ENCODE measurements at regions not wholly inside any gene's neighbourhood (a gene's known extent, or its start where the extent isn't known, plus 50 kb on each side); places are given as distances from the start of the nearest gene placed in this dataset.

DNA sequence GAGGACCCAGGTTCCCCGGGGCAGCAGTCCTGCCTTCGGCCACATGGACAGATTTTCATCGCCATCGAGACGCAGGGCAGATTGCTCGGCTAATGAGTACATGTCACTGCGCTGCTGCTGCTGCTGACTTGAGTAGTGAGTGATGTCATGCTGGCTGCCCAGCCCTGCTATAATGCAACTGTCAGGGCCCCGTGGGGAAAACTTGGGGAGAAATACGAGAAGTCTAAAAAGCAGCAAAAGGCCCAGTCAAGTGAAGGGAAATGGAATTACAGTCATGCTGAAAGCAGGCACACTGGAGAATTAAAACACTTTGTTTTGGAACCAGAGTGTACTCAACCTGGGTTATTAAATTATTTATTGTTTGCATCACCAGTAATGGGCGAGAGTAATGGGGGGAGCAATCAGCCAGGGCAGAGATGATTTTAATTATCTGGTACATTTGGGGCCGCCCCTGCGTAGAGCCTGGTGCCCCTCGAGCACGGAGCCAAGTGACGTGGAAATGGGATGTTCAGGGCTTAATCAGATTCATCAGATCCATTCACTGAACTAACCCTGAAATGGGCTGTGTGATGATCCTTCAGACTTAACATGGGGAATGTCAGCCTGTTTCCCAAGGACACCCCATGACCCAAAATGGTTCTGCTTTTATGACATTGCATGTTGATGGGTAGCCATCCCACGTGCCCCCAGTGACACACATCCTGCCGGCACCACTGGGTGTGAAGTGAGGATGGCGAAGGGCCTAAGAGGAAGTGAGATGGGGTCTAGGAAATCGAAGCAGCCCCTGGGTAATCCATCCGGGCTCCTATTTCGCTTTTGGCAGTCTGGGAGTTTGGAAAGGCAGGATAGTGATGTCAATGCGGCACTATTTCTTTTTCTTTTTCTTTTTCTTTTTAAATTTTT, 241.6 kb upstream of the CADM1 start:
- TF ChIP-seq, protein P1, sequence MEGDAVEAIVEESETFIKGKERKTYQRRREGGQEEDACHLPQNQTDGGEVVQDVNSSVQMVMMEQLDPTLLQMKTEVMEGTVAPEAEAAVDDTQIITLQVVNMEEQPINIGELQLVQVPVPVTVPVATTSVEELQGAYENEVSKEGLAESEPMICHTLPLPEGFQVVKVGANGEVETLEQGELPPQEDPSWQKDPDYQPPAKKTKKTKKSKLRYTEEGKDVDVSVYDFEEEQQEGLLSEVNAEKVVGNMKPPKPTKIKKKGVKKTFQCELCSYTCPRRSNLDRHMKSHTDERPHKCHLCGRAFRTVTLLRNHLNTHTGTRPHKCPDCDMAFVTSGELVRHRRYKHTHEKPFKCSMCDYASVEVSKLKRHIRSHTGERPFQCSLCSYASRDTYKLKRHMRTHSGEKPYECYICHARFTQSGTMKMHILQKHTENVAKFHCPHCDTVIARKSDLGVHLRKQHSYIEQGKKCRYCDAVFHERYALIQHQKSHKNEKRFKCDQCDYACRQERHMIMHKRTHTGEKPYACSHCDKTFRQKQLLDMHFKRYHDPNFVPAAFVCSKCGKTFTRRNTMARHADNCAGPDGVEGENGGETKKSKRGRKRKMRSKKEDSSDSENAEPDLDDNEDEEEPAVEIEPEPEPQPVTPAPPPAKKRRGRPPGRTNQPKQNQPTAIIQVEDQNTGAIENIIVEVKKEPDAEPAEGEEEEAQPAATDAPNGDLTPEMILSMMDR (IDR thresholded peaks at IDR 0.05): no peak
- TF ChIP-seq POLR2AphosphoS5 (IDR thresholded peaks at IDR 0.05; ENCODE audit: insufficient read depth in 1 of 2, low read depth in 1 of 2) (no peak), POLR2A (IDR thresholded peaks at IDR 0.05) (no peak)
- no peak for DNase-seq (ENCODE audit: extremely low spot score in 2 of 2)
- Histone ChIP-seq H3K27me3 (no peaks in the 10 kb centered on the region), H3K4me1 (no peaks in the 10 kb centered on the region), H3K27ac (no peak overlapping the region), H3K9me3 (no peaks in the 10 kb centered on the region), H3K4me3 (no peak overlapping the region), H3K36me3 (no peaks in the 10 kb centered on the region)
- intact Hi-C loops (cut with DNase I): no loop called here

DNA sequence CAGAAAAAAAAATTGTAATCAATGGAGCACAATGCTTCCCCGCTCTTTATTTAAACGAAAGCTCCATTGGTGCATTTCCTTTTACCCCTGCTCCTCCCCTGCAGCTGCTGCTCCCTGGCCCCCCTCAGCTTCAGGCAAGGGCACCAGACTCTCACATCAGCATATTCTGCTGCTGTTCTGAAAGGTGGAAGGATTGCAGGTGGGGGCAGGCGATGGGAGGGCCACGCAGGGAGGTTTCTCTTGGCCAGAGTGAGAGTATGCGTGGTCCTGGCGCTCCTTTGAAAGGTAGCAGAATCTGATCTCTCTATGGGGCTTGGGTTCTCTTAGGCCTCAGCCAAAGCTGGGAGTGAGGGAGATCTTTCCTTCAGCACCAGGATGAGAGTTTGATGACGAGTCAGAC, 240.9 kb upstream of the CADM1 start:
- no peak for DNase-seq (ENCODE audit: extremely low spot score in 2 of 2)
- H3K27ac ChIP-seq: no peak overlapping the region
- TF ChIP-seq POLR2AphosphoS5 (IDR thresholded peaks at IDR 0.05; ENCODE audit: insufficient read depth in 1 of 2, low read depth in 1 of 2) (no peak), POLR2A (IDR thresholded peaks at IDR 0.05) (no peak)
- TF ChIP-seq, protein P1 (IDR thresholded peaks at IDR 0.05): no peak

DNA sequence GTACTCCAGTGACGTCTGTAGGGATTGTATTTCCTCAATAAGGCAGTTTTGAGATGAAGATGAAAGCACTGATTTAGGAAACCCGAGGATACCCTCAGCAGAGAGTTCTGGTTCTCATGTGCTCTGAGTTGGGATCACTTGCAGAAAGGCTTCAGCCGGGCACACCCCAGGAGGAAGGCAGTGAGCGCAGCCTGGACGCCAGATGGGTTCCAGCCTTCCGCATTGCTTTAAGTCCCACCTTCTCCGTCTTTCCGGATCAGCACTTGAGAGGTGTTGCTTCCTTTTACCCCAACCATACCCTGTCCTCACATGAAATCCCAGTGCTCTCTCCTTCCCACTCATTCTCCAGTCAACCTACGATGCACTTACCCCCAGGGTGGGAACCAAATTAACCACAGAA, 239.5 kb upstream of the CADM1 start:
- intact Hi-C loops (cut with DNase I): no loop called here
- H3K4me3 ChIP-seq: no peak overlapping the region
- H3K36me3 ChIP-seq: no peaks in the 10 kb centered on the region
- DNase-seq (ENCODE audit: extremely low spot score in 2 of 2): no peak
- TF ChIP-seq POLR2AphosphoS5 (IDR thresholded peaks at IDR 0.05; ENCODE audit: insufficient read depth in 1 of 2, low read depth in 1 of 2) (no peak), POLR2A (IDR thresholded peaks at IDR 0.05) (no peak)
- TF ChIP-seq, protein P1 (IDR thresholded peaks at IDR 0.05): no peak
- no peaks in the 10 kb centered on the region for H3K27me3 ChIP-seq
- H3K4me1 ChIP-seq: no peaks in the 10 kb centered on the region
- H3K27ac ChIP-seq: no peak overlapping the region
- no peaks in the 10 kb centered on the region for H3K9me3 ChIP-seq

More for the DNA sequence above, 240.9 kb upstream of the CADM1 start:
- H3K9me3 ChIP-seq: no peaks in the 10 kb centered on the region
- H3K36me3 ChIP-seq: no peaks in the 10 kb centered on the region
- no peaks in the 10 kb centered on the region for H3K27me3 ChIP-seq
- intact Hi-C loops (cut with DNase I): no loop called here
- H3K4me1 ChIP-seq: no peaks in the 10 kb centered on the region
- H3K4me3 ChIP-seq: no peak overlapping the region

DNA sequence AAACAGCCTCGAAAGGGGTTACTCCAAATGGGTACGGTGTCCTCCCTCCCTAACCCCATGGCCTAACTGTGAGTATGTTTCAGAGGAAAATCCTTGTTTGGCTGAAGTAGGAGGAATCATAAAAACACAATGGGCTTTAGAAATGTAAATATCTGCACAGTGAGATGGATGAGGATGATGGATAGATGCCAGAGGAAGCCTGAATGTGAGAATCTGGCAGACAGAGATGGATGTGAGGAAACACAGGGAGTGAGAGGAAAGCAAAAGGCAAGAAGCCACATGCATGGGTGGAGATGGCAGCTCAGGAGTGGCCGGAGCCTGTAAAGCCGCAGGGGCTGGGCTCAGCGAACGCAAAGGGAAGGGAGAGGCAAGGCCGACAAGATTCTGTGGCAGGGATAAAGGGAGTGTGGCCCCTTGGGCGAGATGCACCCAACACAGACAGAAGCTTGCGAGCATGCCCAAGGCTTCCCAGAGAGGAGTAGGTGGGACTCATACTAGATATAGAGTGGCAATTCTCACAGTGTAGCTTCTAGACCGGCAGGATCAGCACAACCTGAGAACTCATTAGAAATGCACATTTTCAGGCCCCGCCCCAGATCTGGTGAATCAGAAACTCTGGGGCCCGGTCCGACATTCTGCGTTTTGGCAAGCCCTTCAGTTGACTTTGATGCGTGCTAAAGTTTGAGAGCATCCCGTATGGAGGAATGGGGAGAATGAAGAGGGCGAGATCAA, 237.3 kb upstream of the CADM1 start:
- TF ChIP-seq POLR2A (IDR thresholded peaks at IDR 0.05) (no peak), POLR2AphosphoS5 (IDR thresholded peaks at IDR 0.05; ENCODE audit: insufficient read depth in 1 of 2, low read depth in 1 of 2) (peak in 1 of 2 donors; percentile 28)
- Histone ChIP-seq H3K4me1 (no peaks in the 10 kb centered on the region), H3K9me3 (no peaks in the 10 kb centered on the region), H3K36me3 (no peaks in the 10 kb centered on the region), H3K4me3 (no peak overlapping the region), H3K27ac (no peak overlapping the region), H3K27me3 (no peaks in the 10 kb centered on the region)
- no peak for DNase-seq (ENCODE audit: extremely low spot score in 2 of 2)
- intact Hi-C loops (cut with DNase I): no loop called here

DNA sequence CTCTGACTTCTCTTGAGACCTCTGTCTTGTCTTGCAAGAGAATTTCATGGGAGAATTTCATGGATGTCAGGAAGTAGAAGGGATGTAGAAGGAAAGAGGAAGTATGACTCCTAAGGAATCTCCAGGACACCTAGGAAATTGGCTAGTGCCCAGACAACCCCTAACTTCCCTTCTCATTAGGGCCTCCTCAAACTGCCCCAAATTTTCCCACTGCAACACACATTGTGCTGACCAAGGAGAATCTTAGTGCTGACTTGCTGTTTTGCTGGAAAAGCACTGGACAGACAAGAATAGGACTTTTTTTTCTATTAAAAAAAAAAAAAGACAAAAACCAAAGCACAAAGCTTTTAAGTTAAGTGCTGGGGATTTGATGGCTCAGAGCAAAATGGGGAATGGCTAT, 236.1 kb upstream of the CADM1 start:
- intact Hi-C loops (cut with DNase I): no loop called here
- H3K4me1 ChIP-seq: no peaks in the 10 kb centered on the region
- H3K4me3 ChIP-seq: no peak overlapping the region

More for the DNA sequence above, 236.1 kb upstream of the CADM1 start:
- DNase-seq (ENCODE audit: extremely low spot score in 2 of 2): no peak
- Histone ChIP-seq H3K27me3 (no peaks in the 10 kb centered on the region), H3K27ac (no peak overlapping the region), H3K36me3 (no peaks in the 10 kb centered on the region), H3K9me3 (no peaks in the 10 kb centered on the region)
- TF ChIP-seq POLR2AphosphoS5 (IDR thresholded peaks at IDR 0.05; ENCODE audit: insufficient read depth in 1 of 2, low read depth in 1 of 2) (no peak), POLR2A (IDR thresholded peaks at IDR 0.05) (no peak)
- TF ChIP-seq, protein P1 (IDR thresholded peaks at IDR 0.05): no peak
